GM23248 (cell line): ENCODE measurements at regions not wholly inside any gene's neighbourhood (a gene's known extent, or its start where the extent isn't known, plus 50 kb on each side); places are given as distances from the start of the nearest gene placed in this dataset.
"Not testable (repeated sequence)": the region's sequence is repeated elsewhere in the genome, so short reads cannot be mapped to it uniquely, and the experiment has no call there.

Source experiments
- DNase-seq: peaks from one replicate; pipeline ENCODE4 v3.0.0-alpha.2; 2015
- H2AFZ ChIP-seq: fragments of 200-600 bp; sonication (generic); 2 replicates; pipeline ENCODE4 v1.6.1; 2016; ENCODE audit warnings: antibody characterized with exemption
- H3F3A ChIP-seq: fragments of 200-600 bp; sonication (generic); 2 replicates; pipeline ENCODE4 v1.6.1; 2016; ENCODE audit warnings: mild to moderate bottlenecking, antibody characterized with exemption, mixed run types; ENCODE audit not compliant: insufficient read depth
- H3K27ac ChIP-seq: fragments of 200-600 bp; sonication (generic); 2 replicates; pipeline ENCODE4 v1.5.1; 2016; ENCODE audit warnings: mild to moderate bottlenecking
- H3K27me3 ChIP-seq: fragments of 200-600 bp; sonication (generic); replicated peaks from 2 replicates; pipeline ENCODE4 v1.6.1; 2016; ENCODE audit warnings: mild to moderate bottlenecking; ENCODE audit not compliant: insufficient read depth
- H3K36me3 ChIP-seq: fragments of 200-600 bp; sonication (generic); 2 replicates; pipeline ENCODE4 v1.6.1; 2016; ENCODE audit warnings: low read depth, mild to moderate bottlenecking
- H3K4me1 ChIP-seq: fragments of 200-600 bp; sonication (generic); 2 replicates; pipeline ENCODE4 v1.6.1; 2016; ENCODE audit warnings: mild to moderate bottlenecking; ENCODE audit not compliant: insufficient read depth
- H3K4me2 ChIP-seq: fragments of 200-600 bp; sonication (generic); one replicate; pipeline ENCODE4 v1.6.1; 2016; ENCODE audit warnings: mild to moderate bottlenecking; ENCODE audit not compliant: unreplicated experiment
- H3K4me3 ChIP-seq: fragments of 200-600 bp; sonication (generic); 2 replicates; pipeline ENCODE4 v1.5.1; 2016; ENCODE audit warnings: mild to moderate bottlenecking
- H3K79me2 ChIP-seq: fragments of 200-600 bp; sonication (generic); 2 replicates; pipeline ENCODE4 v1.6.1; 2016; ENCODE audit warnings: mild to moderate bottlenecking; ENCODE audit not compliant: insufficient read depth
- H3K9ac ChIP-seq: fragments of 200-600 bp; sonication (generic); 2 replicates; pipeline ENCODE4 v1.6.1; 2016; ENCODE audit warnings: mild to moderate bottlenecking
- H3K9me2 ChIP-seq: fragments of 200-600 bp; sonication (generic); 2 replicates; pipeline ENCODE4 v1.6.1; 2016; ENCODE audit warnings: mixed run types, mild to moderate bottlenecking, moderate library complexity; ENCODE audit not compliant: insufficient read depth
- H3K9me3 ChIP-seq: fragments of 200-600 bp; sonication (generic); one replicate; pipeline ENCODE4 v1.6.1; 2017; ENCODE audit warnings: low read depth
- H4K20me1 ChIP-seq: fragments of 200-600 bp; sonication (generic); 2 replicates; pipeline ENCODE4 v1.6.0; 2016; ENCODE audit not compliant: insufficient read depth
- WGBS, 2 experiments: methylation state at CpG; one replicate each; pipeline ENCODE4 v1.1.6; 2015 to 2017; ENCODE audit warnings: low lambda C conversion rate in 2 of 2, low coverage in 1 of 2; ENCODE audit errors: missing lambda C conversion rate in 2 of 2; 5-methylcytosine and 5-hydroxymethylcytosine counted together
- in situ Hi-C: fragments of 300-500 bp; cut with MboI; formaldehyde crosslinking; loops from 2 replicates; pipeline ENCODE4 v1.15.0; 2020

GRCh38 chr15:20095699-20096303, 445.8 kb downstream of the GOLGA6L6 start:
- H3K27ac ChIP-seq, H3K9ac ChIP-seq, H3K4me3 ChIP-seq, H3K79me2 ChIP-seq, H3K9me2 ChIP-seq, H3F3A ChIP-seq, H2AFZ ChIP-seq, H3K27me3 ChIP-seq, in situ Hi-C loops, H3K4me2 ChIP-seq, H3K36me3 ChIP-seq, DNase-seq, H3K4me1 ChIP-seq, H3K9me3 ChIP-seq, H4K20me1 ChIP-seq: not testable (repeated sequence)
- WGBS, 2 experiments = 8 to 27% methylated on average over 1 to 2 of the region's 6 CpGs

DNA sequence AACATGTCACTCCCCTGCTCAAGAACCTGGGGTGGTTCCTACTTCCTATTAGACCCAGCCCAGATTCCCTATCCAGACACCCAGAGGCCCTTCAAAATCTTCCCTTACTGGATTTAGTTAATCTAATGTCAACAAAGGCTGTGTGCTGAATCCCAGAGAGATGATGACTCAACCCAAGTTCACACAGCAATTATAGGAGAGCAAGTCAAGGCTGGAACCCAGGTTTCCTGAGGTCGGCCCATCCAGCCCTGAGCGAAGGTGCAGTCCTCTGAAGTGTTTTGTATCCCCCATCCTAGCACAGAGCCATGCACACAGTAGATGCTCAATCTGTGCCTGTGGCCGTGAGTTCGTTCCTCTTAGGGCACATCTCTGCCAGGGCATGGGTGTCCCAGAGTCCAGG, 452.1 kb downstream of the GOLGA6L6 start:
- H3K9ac ChIP-seq, H3K27ac ChIP-seq, H3K4me3 ChIP-seq: not testable (repeated sequence)

DNA sequence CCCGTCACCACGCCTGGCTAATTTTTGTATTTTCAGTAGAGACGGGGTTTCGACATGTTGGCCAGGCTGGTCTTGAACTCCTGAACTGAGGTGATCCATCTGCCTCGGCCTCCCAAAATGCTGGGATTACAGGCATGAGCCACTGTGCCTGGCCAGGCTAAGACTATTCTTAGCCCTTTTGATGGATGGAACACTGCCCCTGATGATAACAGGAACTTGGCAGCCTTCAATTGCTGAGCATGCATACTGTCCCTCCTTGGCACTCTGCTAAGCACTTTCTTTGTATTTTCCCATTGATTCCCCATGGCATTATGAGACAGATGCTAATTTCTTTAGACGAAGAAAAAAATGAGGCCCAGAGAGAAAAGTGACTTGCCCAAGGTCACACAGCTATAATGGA, 457.6 kb downstream of the GOLGA6L6 start:
- H3K4me2 ChIP-seq, H3F3A ChIP-seq, H2AFZ ChIP-seq, H3K79me2 ChIP-seq, H3K9ac ChIP-seq, H3K9me2 ChIP-seq, H3K27ac ChIP-seq, H3K4me3 ChIP-seq, in situ Hi-C loops, DNase-seq, H3K27me3 ChIP-seq, H4K20me1 ChIP-seq, H3K36me3 ChIP-seq, H3K4me1 ChIP-seq, H3K9me3 ChIP-seq: not testable (repeated sequence)
- no CpG with 5 or more reads among the region's 6 CpGs for WGBS, 2 experiments

More for the DNA sequence above, 452.1 kb downstream of the GOLGA6L6 start:
- H3K36me3 ChIP-seq, H3K4me2 ChIP-seq, H3K9me2 ChIP-seq, H3K79me2 ChIP-seq, H3K27me3 ChIP-seq, H3F3A ChIP-seq, H4K20me1 ChIP-seq, DNase-seq, H3K4me1 ChIP-seq, in situ Hi-C loops, H3K9me3 ChIP-seq, H2AFZ ChIP-seq: not testable (repeated sequence)
- 19% methylated on average over 2 of the region's 4 CpGs; no CpG with 5 or more reads in 1 of the 2 experiments for WGBS, 2 experiments

DNA sequence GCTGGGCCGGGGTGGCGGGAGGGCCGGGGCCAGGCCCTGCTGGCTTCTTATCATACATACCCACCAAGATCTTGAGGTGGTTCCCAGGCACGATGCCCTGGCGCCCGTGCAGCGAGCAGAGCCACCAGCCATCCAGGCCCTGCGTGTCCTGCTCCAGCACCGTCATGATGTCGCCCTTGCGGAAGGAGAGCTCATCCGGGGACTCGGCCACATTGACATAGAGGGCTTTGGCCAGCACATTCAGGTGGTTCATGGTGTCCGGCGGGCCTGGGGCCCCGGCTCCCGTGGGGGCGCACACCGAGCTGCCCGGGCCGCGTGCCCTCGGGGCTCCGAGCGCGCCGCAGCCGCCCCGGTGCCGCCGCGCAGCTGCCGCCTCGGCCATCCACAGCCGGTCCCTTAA, 467.5 kb downstream of the GOLGA6L6 start:
- H2AFZ ChIP-seq, H3K4me2 ChIP-seq, H3K27me3 ChIP-seq, H3K27ac ChIP-seq, H3F3A ChIP-seq, DNase-seq, H4K20me1 ChIP-seq, H3K9me2 ChIP-seq, in situ Hi-C loops, H3K4me3 ChIP-seq, H3K9me3 ChIP-seq, H3K36me3 ChIP-seq, H3K9ac ChIP-seq, H3K4me1 ChIP-seq, H3K79me2 ChIP-seq: not testable (repeated sequence)
- WGBS, 2 experiments = 69 to 75% methylated on average over 14 to 16 of the region's 35 CpGs

DNA sequence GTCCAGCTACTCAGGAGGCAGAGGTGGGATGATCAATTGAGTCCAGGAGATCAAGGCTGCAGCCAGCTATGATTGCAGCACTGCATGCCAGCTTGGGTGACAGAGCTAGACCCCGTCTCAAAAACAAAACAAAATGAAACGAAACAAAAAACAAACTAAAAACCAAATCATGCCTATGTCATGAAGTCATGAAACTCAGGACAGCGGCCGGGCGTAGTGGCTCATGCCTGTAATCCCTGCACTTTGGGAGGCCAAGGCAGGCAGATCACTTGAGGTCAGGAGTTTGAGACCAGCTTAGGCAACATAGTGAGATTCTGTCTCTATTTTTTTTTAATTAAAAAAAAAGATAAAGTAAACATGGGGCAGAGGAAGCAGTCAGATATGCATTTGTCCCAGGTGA, 472.6 kb downstream of the GOLGA6L6 start:
- H3K9me3 ChIP-seq, DNase-seq, H3K9ac ChIP-seq, H3K36me3 ChIP-seq, H3K4me2 ChIP-seq, H3K27ac ChIP-seq, H3K4me1 ChIP-seq, H3F3A ChIP-seq, H4K20me1 ChIP-seq, H3K27me3 ChIP-seq, H3K4me3 ChIP-seq, H3K79me2 ChIP-seq, H3K9me2 ChIP-seq, H2AFZ ChIP-seq, in situ Hi-C loops: not testable (repeated sequence)
- 13 to 40% methylated on average over 1 to 4 of the region's 5 CpGs for WGBS, 2 experiments

DNA sequence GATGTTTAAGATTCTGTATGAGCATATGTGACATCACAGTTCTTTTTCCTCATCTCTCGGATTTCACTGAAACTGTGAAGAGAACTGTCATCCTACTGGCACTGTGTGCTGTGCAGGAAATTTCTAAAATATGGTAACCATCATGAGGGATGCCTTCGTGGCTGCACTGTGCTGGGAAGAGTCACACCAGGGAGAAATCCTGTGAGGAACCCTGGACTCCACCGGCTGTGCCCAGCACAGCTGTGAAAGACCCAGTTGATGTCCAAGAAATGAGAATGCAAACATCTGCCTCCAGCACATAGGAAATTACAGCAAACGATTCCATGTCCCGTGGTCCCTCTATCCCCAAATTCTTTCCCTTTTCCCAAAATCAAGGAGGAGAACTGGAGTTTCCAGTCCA, 475.4 kb downstream of the GOLGA6L6 start:
- H3K4me2 ChIP-seq, H3K27ac ChIP-seq, H3K27me3 ChIP-seq, H3K36me3 ChIP-seq, in situ Hi-C loops, H3F3A ChIP-seq, DNase-seq, H3K9ac ChIP-seq, H3K9me2 ChIP-seq, H3K9me3 ChIP-seq, H3K4me1 ChIP-seq, H4K20me1 ChIP-seq, H3K79me2 ChIP-seq, H3K4me3 ChIP-seq, H2AFZ ChIP-seq: not testable (repeated sequence)
- WGBS, 2 experiments = 15 to 19% methylated on average over 2 to 5 of the region's 5 CpGs

DNA sequence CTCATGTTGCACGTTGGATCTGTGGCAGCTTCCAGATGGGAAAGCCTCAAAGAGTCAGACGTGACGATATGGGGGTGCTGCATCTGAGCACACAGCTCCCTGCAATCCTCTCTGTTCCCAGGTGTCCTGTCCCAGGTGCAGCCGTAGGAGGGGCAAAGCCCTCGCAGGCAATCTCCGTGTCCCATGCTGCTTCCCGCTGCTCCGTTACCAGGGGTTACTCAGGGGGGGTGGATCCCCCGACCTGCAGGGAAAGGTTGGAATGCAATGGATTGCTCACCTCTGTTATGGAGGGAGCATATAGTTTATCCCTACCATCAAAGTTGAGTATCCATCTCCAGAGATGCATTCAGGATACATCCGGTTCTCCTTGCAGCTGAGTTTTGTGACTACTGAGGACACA, 476.1 kb downstream of the GOLGA6L6 start:
- H3K9me2 ChIP-seq, H3K27ac ChIP-seq, DNase-seq, H3K9ac ChIP-seq, H3K4me2 ChIP-seq, H3K79me2 ChIP-seq, in situ Hi-C loops, H3K4me1 ChIP-seq, H3K27me3 ChIP-seq, H4K20me1 ChIP-seq, H3K36me3 ChIP-seq, H3F3A ChIP-seq, H3K4me3 ChIP-seq, H3K9me3 ChIP-seq, H2AFZ ChIP-seq: not testable (repeated sequence)
- 32 to 39% methylated on average over 7 to 8 of the region's 10 CpGs for WGBS, 2 experiments

DNA sequence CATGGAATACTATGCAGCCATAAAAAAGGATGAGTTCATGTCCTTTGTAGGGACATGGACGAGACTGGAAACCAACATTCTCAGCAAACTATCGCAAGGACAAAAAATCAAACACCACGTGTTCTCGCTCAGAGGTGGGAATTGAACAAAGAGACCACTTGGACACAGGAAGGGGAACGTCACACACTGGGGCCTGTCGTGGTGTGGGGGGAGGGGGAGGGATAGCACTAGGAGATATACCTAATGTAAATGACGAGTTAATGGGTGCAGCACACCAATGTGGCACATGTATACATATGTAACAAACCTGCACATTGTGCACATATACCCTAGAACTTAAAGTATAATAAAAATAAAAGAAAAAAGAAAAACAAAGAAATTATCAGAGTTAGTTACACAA, 478.4 kb downstream of the GOLGA6L6 start:
- H3K4me1 ChIP-seq, H4K20me1 ChIP-seq, H3F3A ChIP-seq, in situ Hi-C loops, H3K4me3 ChIP-seq, H3K4me2 ChIP-seq, H3K27ac ChIP-seq, H3K79me2 ChIP-seq, H3K9ac ChIP-seq, H3K9me2 ChIP-seq, DNase-seq, H3K36me3 ChIP-seq, H3K27me3 ChIP-seq, H2AFZ ChIP-seq, H3K9me3 ChIP-seq: not testable (repeated sequence)
- WGBS, 2 experiments = 22 to 23% methylated on average over 7 of the region's 7 CpGs
